Right lobe of liver (tissue), 6 donors: ENCODE measurements at regions not wholly inside any gene's neighbourhood (a gene's known extent, or its start where the extent isn't known, plus 50 kb on each side); places are given as distances from the start of the nearest gene placed in this dataset.

Source experiments
- ATAC-seq, 4 donors: fragments of 200-7000 bp; cut with Tn5 transposase; one replicate each; pipeline ENCODE4 v1.9.1; 2020; ENCODE audit warnings: mild to moderate bottlenecking in 4 of 4, moderate library complexity in 4 of 4
- DNase-seq, 3 donors: peaks; one replicate each; pipeline ENCODE4 v3.0.0-alpha.2; 2020
- H3K27ac ChIP-seq, 3 donors: fragments of 200-600 bp; one replicate each; pipeline ENCODE4 v1.8.0; 2022
- H3K27me3 ChIP-seq, 2 donors: fragments of 200-600 bp; one replicate each; pipeline ENCODE4 v1.8.0; 2022
- H3K36me3 ChIP-seq, 4 donors: fragments of 200-600 bp; sonication (generic) in 1 of 4; one replicate each; pipeline versions ENCODE4 v1.5.1 to v1.8.0; 2017 to 2022; ENCODE audit warnings: control low read depth in 1 of 4
- H3K4me1 ChIP-seq, 4 donors: fragments of 200-600 bp; sonication (generic) in 1 of 4; one replicate each; pipeline versions ENCODE4 v1.5.1 to v1.8.0; 2017 to 2022; ENCODE audit warnings: control low read depth in 1 of 4
- H3K4me3 ChIP-seq, 3 donors: fragments of 200-600 bp; one replicate each; pipeline ENCODE4 v1.8.0; 2022
- H3K9me3 ChIP-seq, 4 donors: fragments of 200-600 bp; sonication (generic) in 1 of 4; one replicate each; pipeline versions ENCODE4 v1.5.1 to v1.8.0; 2017 to 2022; ENCODE audit warnings: control low read depth in 1 of 4
- POLR2A ChIP-seq: fragments of 450-650 bp; IDR thresholded peaks from one replicate; pipeline ENCODE4 v1.6.1; 2017; ENCODE audit warnings: antibody characterized with exemption, mild to moderate bottlenecking
- WGBS: methylation state at CpG from one replicate; pipeline ENCODE4 v1.1.6; 2018; ENCODE audit warnings: low coverage, low lambda C conversion rate; ENCODE audit not compliant: insufficient coverage; ENCODE audit errors: missing lambda C conversion rate; 5-methylcytosine and 5-hydroxymethylcytosine counted together
- intact Hi-C, 2 donors: fragments of 100-400 bp; cut with DNase I; formaldehyde crosslinking; loops; one replicate each; pipeline versions ENCODE4 v1.11.2 to v1.14.1; 2022
- TF ChIP-seq, protein P1 (sequence below), 4 donors: fragments of 200-600 bp in 3 of 4; fragments of 450-650 bp in 1 of 4; IDR thresholded peaks; one replicate each; pipeline versions ENCODE4 v1.5.1 to v1.8.0; 2016 to 2022; ENCODE audit warnings: antibody characterized with exemption in 4 of 4, mild to moderate bottlenecking in 2 of 4
- donor health status: DM: no; HTN: yes; CAD: no.
- donor health status: DM: no; HTN: no; CAD: no.
- donor health status: DM: no; HTN: no; CAD: no.
- donor health status: DM: no; HTN: yes; CAD: no.
- donor health status: DM: no; HTN: yes; CAD: no.

DNA sequence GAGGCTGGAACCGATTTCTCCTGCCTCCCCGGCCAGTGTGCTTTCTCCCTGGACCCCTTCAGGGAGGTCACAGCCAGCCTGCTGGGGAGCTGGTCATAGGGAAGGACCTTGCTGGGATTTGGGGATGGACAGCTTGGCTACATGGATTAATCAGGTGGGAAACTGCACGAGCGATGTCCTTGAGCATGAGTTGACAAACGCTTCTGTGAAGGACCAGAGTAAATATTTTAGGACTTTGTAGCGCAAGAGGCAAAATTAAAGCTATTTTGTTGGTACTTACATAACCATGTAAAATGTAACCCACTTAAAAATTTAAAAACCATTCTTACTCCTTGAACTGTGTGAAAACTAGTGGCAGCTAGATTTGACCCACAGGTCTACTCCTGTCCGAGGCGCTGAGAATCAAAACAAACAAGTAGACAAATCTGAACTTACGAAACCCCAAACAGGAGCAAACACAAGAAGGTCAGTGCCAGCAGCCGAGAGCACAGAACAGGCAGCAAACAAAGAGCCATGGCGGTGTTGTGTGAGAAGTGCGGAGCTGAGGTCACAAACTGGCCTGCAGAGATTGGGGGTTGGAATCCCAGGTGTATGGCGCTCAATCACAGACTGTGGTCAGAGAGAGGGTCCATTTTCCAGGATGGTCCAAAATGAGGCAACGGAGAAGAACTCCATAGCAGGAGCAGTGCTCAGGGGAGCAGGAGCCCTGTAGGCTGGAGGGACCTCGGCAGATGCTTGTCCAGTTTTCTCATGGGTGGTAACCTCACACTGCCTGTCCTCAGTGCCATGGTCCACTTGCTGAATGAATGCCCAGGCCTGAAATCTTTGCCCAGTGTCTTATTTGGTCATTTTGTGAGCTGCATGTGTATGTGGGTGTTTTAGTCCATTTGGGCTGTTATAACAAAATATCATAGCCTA, 79.2 kb upstream of the CLMN start:
- peak; percentile 91 to 97 (median 95) for ATAC-seq
- H3K36me3 ChIP-seq = no peaks in the 10 kb centered on the region
- no peaks in the 10 kb centered on the region for H3K9me3 ChIP-seq
- peak overlapping the region in 2 of 3 donors; percentile 79 to 92 for H3K27ac ChIP-seq
- peak; percentile 63 to 84 (median 82) for DNase-seq
- 45% methylated on average over 10 of the region's 15 CpGs for WGBS
- H3K27me3 ChIP-seq = no peaks in the 10 kb centered on the region
- TF ChIP-seq, protein P1, sequence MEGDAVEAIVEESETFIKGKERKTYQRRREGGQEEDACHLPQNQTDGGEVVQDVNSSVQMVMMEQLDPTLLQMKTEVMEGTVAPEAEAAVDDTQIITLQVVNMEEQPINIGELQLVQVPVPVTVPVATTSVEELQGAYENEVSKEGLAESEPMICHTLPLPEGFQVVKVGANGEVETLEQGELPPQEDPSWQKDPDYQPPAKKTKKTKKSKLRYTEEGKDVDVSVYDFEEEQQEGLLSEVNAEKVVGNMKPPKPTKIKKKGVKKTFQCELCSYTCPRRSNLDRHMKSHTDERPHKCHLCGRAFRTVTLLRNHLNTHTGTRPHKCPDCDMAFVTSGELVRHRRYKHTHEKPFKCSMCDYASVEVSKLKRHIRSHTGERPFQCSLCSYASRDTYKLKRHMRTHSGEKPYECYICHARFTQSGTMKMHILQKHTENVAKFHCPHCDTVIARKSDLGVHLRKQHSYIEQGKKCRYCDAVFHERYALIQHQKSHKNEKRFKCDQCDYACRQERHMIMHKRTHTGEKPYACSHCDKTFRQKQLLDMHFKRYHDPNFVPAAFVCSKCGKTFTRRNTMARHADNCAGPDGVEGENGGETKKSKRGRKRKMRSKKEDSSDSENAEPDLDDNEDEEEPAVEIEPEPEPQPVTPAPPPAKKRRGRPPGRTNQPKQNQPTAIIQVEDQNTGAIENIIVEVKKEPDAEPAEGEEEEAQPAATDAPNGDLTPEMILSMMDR (IDR thresholded peaks at IDR 0.05) = no peak
- no peak for TF ChIP-seq POLR2A
- H3K4me3 ChIP-seq = no peak overlapping the region
- intact Hi-C loops = no loop called here
- peaks cover 0 to 17% (median 5%) of the 10 kb centered on the region in 4 donors for H3K4me1 ChIP-seq

GRCh38 chr14:95397325-95397724, 77.6 kb upstream of the CLMN start:
- Histone ChIP-seq H3K27me3 (no peaks in the 10 kb centered on the region), H3K27ac (no peak overlapping the region), H3K4me1 (peaks cover 0 to 17% (median 5%) of the 10 kb centered on the region in 4 donors), H3K4me3 (no peak overlapping the region), H3K36me3 (no peaks in the 10 kb centered on the region), H3K9me3 (no peaks in the 10 kb centered on the region)
- intact Hi-C loops = no loop called here
- ATAC-seq (no peak), DNase-seq (no peak)
- no peak for TF ChIP-seq POLR2A
- TF ChIP-seq, protein P1 (IDR thresholded peaks at IDR 0.05) = no peak
- 97% methylated on average over 6 of the region's 6 CpGs for WGBS

DNA sequence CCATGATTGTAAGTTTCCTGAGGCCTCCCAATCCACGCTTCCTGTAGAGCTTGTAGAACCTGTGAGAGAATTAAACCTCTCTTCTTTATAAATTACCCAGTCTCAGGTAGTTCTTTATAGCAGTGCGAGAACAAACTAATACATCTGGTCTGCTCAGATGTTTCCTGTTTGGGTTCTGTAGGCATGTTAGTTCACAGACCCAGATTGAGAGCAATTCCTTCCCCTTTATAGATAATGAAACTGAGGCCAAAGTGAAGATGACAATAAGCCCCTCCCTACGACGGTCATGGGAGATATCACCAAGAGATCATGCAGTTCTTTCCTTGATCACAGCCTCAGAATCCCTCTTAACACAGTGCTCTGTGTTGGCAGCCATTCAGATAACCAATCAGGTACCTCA, 76.5 kb upstream of the CLMN start:
- TF ChIP-seq POLR2A = no peak
- TF ChIP-seq, protein P1 (IDR thresholded peaks at IDR 0.05) = no peak
- intact Hi-C loops = no loop called here
- DNase-seq (no peak), ATAC-seq (no peak)
- Histone ChIP-seq H3K4me3 (no peak overlapping the region), H3K27me3 (no peaks in the 10 kb centered on the region), H3K9me3 (no peaks in the 10 kb centered on the region), H3K27ac (no peak overlapping the region), H3K36me3 (no peaks in the 10 kb centered on the region), H3K4me1 (peaks cover 0 to 17% (median 5%) of the 10 kb centered on the region in 4 donors)
- 65% methylated on average over 2 of the region's 4 CpGs for WGBS

DNA sequence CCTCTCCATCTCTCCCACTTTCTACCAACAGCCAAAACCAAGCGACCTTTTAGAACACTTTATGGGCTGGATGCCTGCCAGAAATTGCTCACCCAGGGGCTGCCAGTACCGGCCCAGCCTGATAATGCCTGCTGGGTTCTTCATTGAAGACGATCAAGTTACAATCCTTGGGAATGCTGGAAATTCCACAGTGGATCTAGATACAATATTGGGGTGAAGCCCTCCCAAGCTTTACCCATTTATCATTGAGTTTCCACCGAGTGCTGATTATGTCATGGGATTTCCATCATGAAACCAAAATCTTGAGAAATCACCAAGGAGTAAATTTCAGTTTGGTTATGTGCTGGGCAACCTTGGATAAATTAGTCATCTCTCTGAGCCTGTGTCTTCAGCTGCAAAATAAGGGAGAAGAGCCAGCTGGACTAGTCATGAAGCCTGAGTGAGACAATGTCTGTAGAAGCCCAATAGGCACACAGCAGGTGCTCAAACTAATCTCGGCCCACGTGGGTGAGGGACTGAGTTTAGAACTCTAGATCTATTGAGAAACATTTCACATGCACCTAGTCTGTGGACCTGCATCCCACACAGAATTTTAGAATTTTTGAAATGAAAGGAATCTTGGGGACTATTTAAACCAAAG, 75.5 kb upstream of the CLMN start:
- no peak overlapping the region for H3K27ac ChIP-seq
- 85% methylated on average over 5 of the region's 6 CpGs for WGBS
- no peak overlapping the region for H3K4me3 ChIP-seq
- TF ChIP-seq POLR2A = no peak
- TF ChIP-seq, protein P1 (IDR thresholded peaks at IDR 0.05) = no peak
- intact Hi-C loops = no loop called here
- H3K36me3 ChIP-seq = no peaks in the 10 kb centered on the region
- no peaks in the 10 kb centered on the region for H3K9me3 ChIP-seq
- H3K4me1 ChIP-seq = peaks cover 0 to 17% (median 5%) of the 10 kb centered on the region in 4 donors
- ATAC-seq (no peak), DNase-seq (no peak)
- no peaks in the 10 kb centered on the region for H3K27me3 ChIP-seq
